ENCODE measurements at regions not wholly inside any gene's neighbourhood (a gene's known extent, or its start where the extent isn't known, plus 50 kb on each side); places are given as distances from the start of the nearest gene placed in this dataset.
A peak's percentile ranks its signal among the peaks of the same experiment; 100 is the strongest.
"Not testable (repeated sequence)": the region's sequence is repeated elsewhere in the genome, so short reads cannot be mapped to it uniquely, and the experiment has no call there.

- DNase-seq (ENCODE audit: low read depth in 4 of 4, low spot score in 3 of 4), result no peak
These were observed 235.1 kb upstream of the ANKH start for GRCh38 chr5:15106530-15107283.

- DNase-seq (ENCODE audit: low read depth in 4 of 4, low spot score in 3 of 4), result peak in 1 of 4 donors; percentile 39
These were observed 234.3 kb upstream of the ANKH start for GRCh38 chr5:15105799-15106393.

GRCh38 chr5:15103864-15104263 lies 232.3 kb upstream of the ANKH start:
- no peak for DNase-seq (ENCODE audit: low read depth in 4 of 4, low spot score in 3 of 4)

- no peak for DNase-seq (ENCODE audit: low read depth in 4 of 4, low spot score in 3 of 4)
These were observed 231.6 kb upstream of the ANKH start for GRCh38 chr5:15103130-15103529.

GRCh38 chr5:15097552-15097951 lies 226.0 kb upstream of the ANKH start:
- DNase-seq (ENCODE audit: low read depth in 4 of 4, low spot score in 3 of 4), result no peak

GRCh38 chr5:15096686-15097085 lies 225.1 kb upstream of the ANKH start:
- not testable (repeated sequence) for DNase-seq (ENCODE audit: low read depth in 4 of 4, low spot score in 3 of 4)

- DNase-seq (ENCODE audit: low read depth in 4 of 4, low spot score in 3 of 4), result no peak
These were observed 221.2 kb upstream of the ANKH start for GRCh38 chr5:15092801-15093200.

GRCh38 chr5:15085671-15086070 lies 214.1 kb upstream of the ANKH start:
- no peak for DNase-seq (ENCODE audit: low read depth in 4 of 4, low spot score in 3 of 4)

GRCh38 chr5:15082096-15082495 lies 210.5 kb upstream of the ANKH start:
- DNase-seq (ENCODE audit: low read depth in 4 of 4, low spot score in 3 of 4), result no peak

- no peak for DNase-seq (ENCODE audit: low read depth in 4 of 4, low spot score in 3 of 4)
These were observed 208.6 kb upstream of the ANKH start for GRCh38 chr5:15080219-15080618.

GRCh38 chr5:15079566-15079965 lies 208.0 kb upstream of the ANKH start:
- DNase-seq (ENCODE audit: low read depth in 4 of 4, low spot score in 3 of 4), result no peak

GRCh38 chr5:15074651-15075050 lies 203.1 kb upstream of the ANKH start:
- DNase-seq (ENCODE audit: low read depth in 4 of 4, low spot score in 3 of 4), result no peak

- DNase-seq (ENCODE audit: low read depth in 4 of 4, low spot score in 3 of 4), result no peak
These were observed 201.9 kb upstream of the ANKH start for GRCh38 chr5:15073453-15073852.

GRCh38 chr5:15070907-15071306 lies 199.3 kb upstream of the ANKH start:
- DNase-seq (ENCODE audit: low read depth in 4 of 4, low spot score in 3 of 4), result no peak

- no peak for DNase-seq (ENCODE audit: low read depth in 4 of 4, low spot score in 3 of 4)
These were observed 197.9 kb upstream of the ANKH start for GRCh38 chr5:15069407-15069905.

GRCh38 chr5:15065091-15065490 lies 193.5 kb upstream of the ANKH start:
- no peak for DNase-seq (ENCODE audit: low read depth in 4 of 4, low spot score in 3 of 4)

GRCh38 chr5:15064396-15064795 lies 192.8 kb upstream of the ANKH start:
- no peak for DNase-seq (ENCODE audit: low read depth in 4 of 4, low spot score in 3 of 4)

- DNase-seq (ENCODE audit: low read depth in 4 of 4, low spot score in 3 of 4), result no peak
These were observed 185.5 kb upstream of the ANKH start for GRCh38 chr5:15056988-15057592.

- DNase-seq (ENCODE audit: low read depth in 4 of 4, low spot score in 3 of 4), result no peak
These were observed 172.9 kb upstream of the ANKH start for GRCh38 chr5:15044521-15044920.

GRCh38 chr5:15037247-15037908 lies 165.8 kb upstream of the ANKH start:
- DNase-seq (ENCODE audit: low read depth in 4 of 4, low spot score in 3 of 4), result no peak

GRCh38 chr5:15034379-15034778 lies 162.8 kb upstream of the ANKH start:
- DNase-seq (ENCODE audit: low read depth in 4 of 4, low spot score in 3 of 4), result no peak
